ENCODE measurements at regions not wholly inside any gene's neighbourhood (a gene's known extent, or its start where the extent isn't known, plus 50 kb on each side); places are given as distances from the start of the nearest gene placed in this dataset.

DNA sequence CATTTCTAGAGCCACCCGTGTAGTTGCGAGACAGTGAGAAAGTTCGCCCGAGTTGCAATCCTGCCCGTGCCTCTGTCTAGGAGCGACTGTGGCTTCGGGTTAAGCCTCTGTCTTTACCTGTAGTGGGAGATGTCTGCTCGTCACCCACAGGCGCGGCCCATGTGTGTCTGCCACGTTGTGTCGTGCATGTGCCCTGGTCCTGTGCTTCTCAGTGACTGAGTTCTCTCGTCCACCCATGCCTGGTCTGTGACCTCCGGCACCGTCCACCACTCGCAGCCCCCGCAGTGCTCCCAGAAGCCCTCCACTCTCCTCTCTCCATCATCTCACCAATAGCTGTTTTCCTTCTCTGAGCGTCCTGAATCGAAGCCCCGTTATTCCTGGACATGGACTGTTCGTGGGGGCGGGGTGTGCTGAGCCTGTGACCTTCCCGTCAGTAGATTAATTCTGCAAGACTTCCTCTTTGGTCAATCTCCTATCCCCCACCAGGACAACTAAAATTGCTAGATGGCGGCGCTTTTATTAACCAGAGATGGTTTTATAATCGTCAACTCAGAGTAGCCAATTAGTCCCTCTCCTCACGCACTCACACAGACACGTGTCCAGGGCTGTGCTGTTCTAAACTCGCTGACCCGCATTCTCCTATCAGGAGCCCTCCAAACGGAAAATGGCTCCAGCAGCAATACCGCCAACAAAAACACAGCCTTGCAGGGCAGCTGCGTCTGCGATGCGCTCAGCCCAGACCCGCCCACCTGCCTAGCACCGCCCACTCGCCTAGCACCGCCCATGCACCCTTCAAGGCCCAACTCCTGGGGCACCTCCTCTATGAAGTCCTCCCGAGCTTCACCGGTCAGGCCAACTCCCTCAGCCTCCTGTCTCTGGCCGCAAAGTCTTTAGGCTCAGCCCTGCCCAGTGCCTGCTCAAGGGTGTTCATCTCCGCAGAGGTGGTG is 119.4 kb downstream of the TWIST2 start:
- Mint-ChIP-seq H3K27me3 (ENCODE audit: low read depth) (peaks cover 33% of the 10 kb centered on the region), H3K27ac (peak overlapping the region; percentile 60 to 76 (median 60)), H3K4me1 (peaks cover 34% of the 10 kb centered on the region), H3K9me3 (no peaks in the 10 kb centered on the region), H3K4me3 (no peak overlapping the region), H3K36me3 (ENCODE audit: low read depth) (no peaks in the 10 kb centered on the region)
- no peak for TF ChIP-seq CTCF (IDR thresholded peaks at IDR 0.05; ENCODE audit: unreplicated experiment in 3 of 3)

- peak overlapping the region; percentile 60 to 76 (median 60) for H3K27ac Mint-ChIP-seq
- peaks cover 33% of the 10 kb centered on the region for H3K27me3 Mint-ChIP-seq (ENCODE audit: low read depth)
- H3K4me3 Mint-ChIP-seq, result no peak overlapping the region
- H3K4me1 Mint-ChIP-seq, result peaks cover 35% of the 10 kb centered on the region
- H3K9me3 Mint-ChIP-seq, result no peaks in the 10 kb centered on the region
- no peak for TF ChIP-seq CTCF (IDR thresholded peaks at IDR 0.05; ENCODE audit: unreplicated experiment in 3 of 3)
- no peaks in the 10 kb centered on the region for H3K36me3 Mint-ChIP-seq (ENCODE audit: low read depth)
Observed at GRCh38 chr2:238967978-238968360, 120.1 kb downstream of the TWIST2 start.

GRCh38 chr2:238968616-238969384 is 120.9 kb downstream of the TWIST2 start:
- TF ChIP-seq CTCF (IDR thresholded peaks at IDR 0.05; ENCODE audit: unreplicated experiment in 3 of 3), result no peak
- H3K27me3 Mint-ChIP-seq (ENCODE audit: low read depth), result peaks cover 33% of the 10 kb centered on the region
- peak overlapping the region; percentile 38 to 71 (median 51) for H3K27ac Mint-ChIP-seq

DNA sequence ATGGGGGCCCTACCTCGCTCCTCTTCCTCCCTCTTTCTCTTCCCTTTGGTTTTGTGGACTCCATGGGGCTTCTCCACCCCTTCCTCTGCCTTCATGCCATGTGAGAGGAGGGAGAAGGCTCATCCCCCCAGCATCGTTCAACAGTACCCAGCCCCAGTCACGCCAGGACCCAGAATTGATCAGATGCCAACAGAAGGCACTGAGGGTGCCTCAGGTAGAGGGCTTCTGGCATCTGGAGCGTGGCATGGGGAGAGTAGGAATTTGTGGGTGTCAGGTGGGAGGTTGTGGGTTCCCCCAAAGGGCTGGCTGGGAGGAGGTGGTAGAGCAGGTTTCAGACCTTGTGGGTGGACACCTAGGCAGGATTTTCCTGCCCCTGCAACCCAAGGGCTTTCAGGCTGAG is 122.0 kb downstream of the TWIST2 start:
- Mint-ChIP-seq H3K4me3 (no peak overlapping the region), H3K4me1 (peaks cover 39% of the 10 kb centered on the region), H3K27ac (peak overlapping the region in 2 of 3 experiments; percentile 19 to 71), H3K27me3 (ENCODE audit: low read depth) (peaks cover 33% of the 10 kb centered on the region), H3K9me3 (peaks cover under 1% of the 10 kb centered on the region), H3K36me3 (ENCODE audit: low read depth) (no peaks in the 10 kb centered on the region)
- no peak for TF ChIP-seq CTCF (IDR thresholded peaks at IDR 0.05; ENCODE audit: unreplicated experiment in 3 of 3)

More at GRCh38 chr2:238968616-238969384, 120.9 kb downstream of the TWIST2 start:
- no peak overlapping the region for H3K4me3 Mint-ChIP-seq
- H3K4me1 Mint-ChIP-seq, result peaks cover 38% of the 10 kb centered on the region
- no peaks in the 10 kb centered on the region for H3K9me3 Mint-ChIP-seq
- no peaks in the 10 kb centered on the region for H3K36me3 Mint-ChIP-seq (ENCODE audit: low read depth)

- H3K27ac Mint-ChIP-seq, result peak overlapping the region in 1 of 3 experiments; percentile 67
- H3K9me3 Mint-ChIP-seq, result peaks cover 7% of the 10 kb centered on the region
- H3K4me1 Mint-ChIP-seq, result peaks cover 39% of the 10 kb centered on the region
- H3K36me3 Mint-ChIP-seq (ENCODE audit: low read depth), result peaks cover 4% of the 10 kb centered on the region
- peak overlapping the region in 1 of 3 experiments; percentile 37 for H3K4me3 Mint-ChIP-seq
- TF ChIP-seq CTCF (IDR thresholded peaks at IDR 0.05; ENCODE audit: unreplicated experiment in 3 of 3), result peak; percentile 95 to 99 (median 96)
- peaks cover 31% of the 10 kb centered on the region for H3K27me3 Mint-ChIP-seq (ENCODE audit: low read depth)
Observed at GRCh38 chr2:238970553-238971081, 122.7 kb downstream of the TWIST2 start.
